ENCODE measurements at regions not wholly inside any gene's neighbourhood (a gene's known extent, or its start where the extent isn't known, plus 50 kb on each side); places are given as distances from the start of the nearest gene placed in this dataset.

GRCh38 chr12:86735072-86735471, 478.9 kb upstream of the MGAT4C start:
- TF ChIP-seq, protein P1, sequence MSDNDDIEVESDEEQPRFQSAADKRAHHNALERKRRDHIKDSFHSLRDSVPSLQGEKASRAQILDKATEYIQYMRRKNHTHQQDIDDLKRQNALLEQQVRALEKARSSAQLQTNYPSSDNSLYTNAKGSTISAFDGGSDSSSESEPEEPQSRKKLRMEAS (IDR thresholded peaks at IDR 0.05; ENCODE audit: insufficient read depth, insufficient read length): no peak
- TF ChIP-seq POLR2AphosphoS5 (IDR thresholded peaks at IDR 0.05; ENCODE audit: insufficient read depth, low read depth, low read length): no peak
- TF ChIP-seq JUN (IDR thresholded peaks at IDR 0.05; ENCODE audit: borderline replicate concordance, insufficient read depth, insufficient read length, low read depth): no peak
- TF ChIP-seq GATA2 (IDR thresholded peaks at IDR 0.05; ENCODE audit: insufficient read depth, insufficient read length, low read depth, low read length): no peak
- TF ChIP-seq EZH2 (IDR thresholded peaks at IDR 0.05; ENCODE audit: borderline replicate concordance, low read depth, low read length, severe bottlenecking): no peak
- no peak for TF ChIP-seq MYC (IDR thresholded peaks at IDR 0.05; ENCODE audit: low read depth, low read length)
- TF ChIP-seq POLR2A (IDR thresholded peaks at IDR 0.05; ENCODE audit: low read depth, low read length): no peak
- no peak for TF ChIP-seq FOS (IDR thresholded peaks at IDR 0.05; ENCODE audit: borderline replicate concordance, insufficient read depth, low read length)
- TF ChIP-seq CTCF (IDR thresholded peaks at IDR 0.05; ENCODE audit: extremely low read depth in 1 of 2, insufficient read depth in 1 of 2, low read depth in 1 of 2, low read length in 2 of 2): no peak
- dilution Hi-C loops (cut with MboI; ENCODE audit: extremely low pct_ligation_motif_present, low sequenced_read_pairs): no loop called here
- no peaks in the 10 kb centered on the region for H4K20me1 ChIP-seq (replicated peaks; ENCODE audit: control insufficient read depth, extremely low read depth, insufficient read depth, low read length)
- ChIA-PET CTCF (no interaction called here), POLR2A (no interaction called here)
- H3K36me3 ChIP-seq (ENCODE audit: control insufficient read depth in 2 of 2, extremely low read depth in 1 of 2, insufficient read depth in 2 of 2, low read length in 2 of 2): no peaks in the 10 kb centered on the region
- no peaks in the 10 kb centered on the region for H3K4me1 ChIP-seq (ENCODE audit: control insufficient read depth, extremely low read depth, insufficient read depth, low read length)
- no peak overlapping the region for H3K4me3 ChIP-seq (replicated peaks in 1 of 3; ENCODE audit: insufficient read depth in 1 of 3, low read depth in 1 of 3, low read length in 3 of 3)
- no peak overlapping the region for H3K4me2 ChIP-seq (ENCODE audit: insufficient read depth, low read length)
- no peak overlapping the region for H3K9ac ChIP-seq (replicated peaks; ENCODE audit: extremely low read depth, insufficient read depth, low read length)
- no peak overlapping the region for H3K27ac ChIP-seq (ENCODE audit: insufficient read depth, low read depth, low read length)
- no peaks in the 10 kb centered on the region for H3K27me3 ChIP-seq (ENCODE audit: control insufficient read depth in 2 of 2, insufficient read depth in 2 of 2, low read length in 2 of 2)
- no peaks in the 10 kb centered on the region for H3K9me3 ChIP-seq (replicated peaks; ENCODE audit: control insufficient read depth, insufficient read depth, low read length)
- BruUV-seq (replicated peaks): no TSS peak
- FAIRE-seq (no peak), DNase-seq (ENCODE audit: low read depth, low spot score) (no peak)
- intact Hi-C loops (cut with micrococcal nuclease): no loop called here
- H3K9me1 ChIP-seq (replicated peaks; ENCODE audit: control insufficient read depth, extremely low read depth, insufficient read depth, low read length): no peaks in the 10 kb centered on the region
- no peak overlapping the region for H2AFZ ChIP-seq (ENCODE audit: low read depth, low read length)
- no peaks in the 10 kb centered on the region for H3K79me2 ChIP-seq (ENCODE audit: control insufficient read depth, insufficient read depth, low read length)

Measured in endothelial cell of umbilical vein (primary cell).